Endodermal cell (in vitro differentiated cells): ENCODE measurements at regions not wholly inside any gene's neighbourhood (a gene's known extent, or its start where the extent isn't known, plus 50 kb on each side); places are given as distances from the start of the nearest gene placed in this dataset.
A peak's percentile ranks its signal among the peaks of the same experiment; 100 is the strongest.

ENCODE experiments used
- DNase-seq: peaks from one replicate; pipeline ENCODE4 v3.0.0-alpha.2; 2017
- H3K27ac ChIP-seq: 2 replicates; pipeline ENCODE4 v1.5.1; 2013; ENCODE audit warnings: mild to moderate bottlenecking, low read depth, low read length, moderate library complexity
- H3K27me3 ChIP-seq: 2 replicates; pipeline ENCODE4 v1.6.1; 2013; ENCODE audit warnings: mild to moderate bottlenecking, low read length, moderate library complexity; ENCODE audit not compliant: insufficient read depth, control insufficient read depth, poor library complexity, severe bottlenecking
- H3K36me3 ChIP-seq: 2 replicates; pipeline ENCODE4 v1.7.0; 2013; ENCODE audit warnings: mild to moderate bottlenecking, low read length, moderate library complexity; ENCODE audit not compliant: control insufficient read depth, insufficient read depth
- H3K4me1 ChIP-seq: one replicate; pipeline ENCODE4 v1.7.0; 2013; ENCODE audit warnings: low read length; ENCODE audit not compliant: control insufficient read depth, insufficient read depth
- H3K4me3 ChIP-seq: 2 replicates; pipeline ENCODE4 v1.5.1; 2013; ENCODE audit warnings: mild to moderate bottlenecking, low read length, moderate library complexity
- H3K9ac ChIP-seq: 2 replicates; pipeline ENCODE4 v1.6.1; 2013; ENCODE audit warnings: mild to moderate bottlenecking, low read length, moderate library complexity; ENCODE audit not compliant: poor library complexity, severe bottlenecking; ENCODE audit errors: extremely low read depth
- H3K9me3 ChIP-seq: 2 replicates; pipeline ENCODE4 v1.6.1; 2013; ENCODE audit warnings: mild to moderate bottlenecking, low read length, moderate library complexity; ENCODE audit not compliant: control insufficient read depth
- H3K27ac Mint-ChIP-seq: 2 replicates; pipeline ENCODE4 v1.8.0; 2020; ENCODE audit warnings: mixed read lengths
- H3K27me3 Mint-ChIP-seq: 2 replicates; pipeline ENCODE4 v1.8.0; 2021; ENCODE audit warnings: mild to moderate bottlenecking, mixed read lengths; ENCODE audit not compliant: insufficient read depth
- H3K36me3 Mint-ChIP-seq: 2 replicates; pipeline ENCODE4 v1.8.0; 2020; ENCODE audit warnings: low read depth, mixed read lengths
- H3K4me1 Mint-ChIP-seq: 2 replicates; pipeline ENCODE4 v1.8.0; 2020; ENCODE audit warnings: mixed read lengths
- H3K4me3 Mint-ChIP-seq: 2 replicates; pipeline ENCODE4 v1.8.0; 2020; ENCODE audit warnings: mild to moderate bottlenecking, moderate library complexity, mixed read lengths
- H3K9me3 Mint-ChIP-seq: 2 replicates; pipeline ENCODE4 v1.8.0; 2020; ENCODE audit warnings: mild to moderate bottlenecking, mixed read lengths
- CTCF ChIP-seq: fragments of 200-600 bp; sonication (generic); conservative IDR thresholded peaks from 2 replicates; pipeline ENCODE4 v1.5.0; 2021; ENCODE audit warnings: antibody characterized with exemption, mild to moderate bottlenecking
- WGBS, 2 experiments: methylation state at CpG; one replicate each; pipeline versions ENCODE4 v1.1.5 to v1.1.7; 2013; ENCODE audit warnings: missing lambda C conversion rate in 2 of 2, mixed read lengths in 1 of 2; ENCODE audit not compliant: insufficient coverage in 1 of 2, insufficient read length in 1 of 2; 5-methylcytosine and 5-hydroxymethylcytosine counted together

GRCh38 chr7:25318047-25318446, 89.8 kb upstream of the NPVF start:
- Mint-ChIP-seq H3K36me3 (no peaks in the 10 kb centered on the region), H3K27ac (no peak overlapping the region), H3K27me3 (peaks cover 2% of the 10 kb centered on the region), H3K4me1 (peaks cover 5% of the 10 kb centered on the region), H3K4me3 (no peak overlapping the region), H3K9me3 (no peaks in the 10 kb centered on the region)
- H3K27me3 ChIP-seq: no peaks in the 10 kb centered on the region
- WGBS, 2 experiments: 93 to 100% methylated on average over 1 of the region's 1 CpG
- H3K36me3 ChIP-seq: no peaks in the 10 kb centered on the region
- no peak for DNase-seq
- no peaks in the 10 kb centered on the region for H3K4me1 ChIP-seq
- H3K27ac ChIP-seq: no peak overlapping the region
- peak; percentile 52 for TF ChIP-seq CTCF
- no peak overlapping the region for H3K9ac ChIP-seq
- no peak overlapping the region for H3K4me3 ChIP-seq
- no peaks in the 10 kb centered on the region for H3K9me3 ChIP-seq

GRCh38 chr7:25319707-25320106, 91.4 kb upstream of the NPVF start:
- H3K9me3 Mint-ChIP-seq: no peaks in the 10 kb centered on the region
- H3K36me3 Mint-ChIP-seq: no peaks in the 10 kb centered on the region
- Histone ChIP-seq H3K9ac (no peak overlapping the region), H3K4me1 (no peaks in the 10 kb centered on the region), H3K36me3 (no peaks in the 10 kb centered on the region), H3K4me3 (no peak overlapping the region), H3K27me3 (no peaks in the 10 kb centered on the region), H3K9me3 (no peaks in the 10 kb centered on the region), H3K27ac (no peak overlapping the region)
- H3K4me1 Mint-ChIP-seq: peaks cover 5% of the 10 kb centered on the region
- WGBS, 2 experiments: 89 to 100% methylated on average over 1 of the region's 1 CpG
- no peak for TF ChIP-seq CTCF
- H3K27ac Mint-ChIP-seq: no peak overlapping the region
- no peak for DNase-seq
- H3K27me3 Mint-ChIP-seq: peaks cover 2% of the 10 kb centered on the region
- no peak overlapping the region for H3K4me3 Mint-ChIP-seq

- Histone ChIP-seq H3K36me3 (no peaks in the 10 kb centered on the region), H3K9ac (no peak overlapping the region), H3K9me3 (no peaks in the 10 kb centered on the region), H3K27me3 (no peaks in the 10 kb centered on the region), H3K4me1 (no peaks in the 10 kb centered on the region), H3K27ac (no peak overlapping the region), H3K4me3 (no peak overlapping the region)
- Mint-ChIP-seq H3K4me3 (no peak overlapping the region), H3K27ac (no peak overlapping the region), H3K9me3 (no peaks in the 10 kb centered on the region), H3K36me3 (no peaks in the 10 kb centered on the region), H3K4me1 (peaks cover 5% of the 10 kb centered on the region), H3K27me3 (peaks cover 2% of the 10 kb centered on the region)
- DNase-seq: no peak
- 91 to 100% methylated on average over 1 to 2 of the region's 2 CpGs for WGBS, 2 experiments
- no peak for TF ChIP-seq CTCF
Measured at GRCh38 chr7:25320791-25321190, 92.5 kb upstream of the NPVF start.
